Esophagus squamous epithelium (tissue), 5 donors: ENCODE measurements at regions not wholly inside any gene's neighbourhood (a gene's known extent, or its start where the extent isn't known, plus 50 kb on each side); places are given as distances from the start of the nearest gene placed in this dataset.

Experiments used
- DNase-seq: peaks from one replicate; lab custom pipeline; 2025; lab: John Stamatoyannopoulos, UW
- H3K27ac ChIP-seq, 4 donors: fragments of 200-600 bp; sonication (generic); one replicate each; pipeline ENCODE4 v1.5.1; 2016 to 2019; ENCODE audit warnings: mild to moderate bottlenecking in 1 of 4
- H3K27me3 ChIP-seq, 4 donors: fragments of 200-600 bp; sonication (generic); 1 replicate in 3 of 4; 2 replicates in 1 of 4; pipeline versions ENCODE4 v1.5.1 to v1.6.0; 2017 to 2021; ENCODE audit warnings: antibody characterized with exemption in 1 of 4
- H3K36me3 ChIP-seq, 3 donors: fragments of 200-600 bp; sonication (generic); one replicate each; pipeline ENCODE4 v1.5.1; 2016 to 2019
- H3K4me1 ChIP-seq, 3 donors: fragments of 200-600 bp; sonication (generic); one replicate each; pipeline ENCODE4 v1.5.1; 2017 to 2019
- H3K4me3 ChIP-seq, 4 donors: fragments of 200-600 bp; sonication (generic); 1 replicate in 3 of 4; 2 replicates in 1 of 4; pipeline ENCODE4 v1.5.1; 2016 to 2019; ENCODE audit warnings: mild to moderate bottlenecking in 2 of 4, moderate library complexity in 1 of 4
- H3K9me3 ChIP-seq, 3 donors: fragments of 200-600 bp; sonication (generic); one replicate each; pipeline ENCODE4 v1.5.1; 2016 to 2019
- POLR2A ChIP-seq, 4 donors: fragments of 450-650 bp; IDR thresholded peaks; one replicate each; pipeline ENCODE4 v1.6.1; 2017; ENCODE audit warnings: antibody characterized with exemption in 4 of 4, mild to moderate bottlenecking in 4 of 4, moderate library complexity in 3 of 4
- WGBS, 2 donors: methylation state at CpG; one replicate each; pipeline ENCODE4 v1.1.5; 2018; 5-methylcytosine and 5-hydroxymethylcytosine counted together
- intact Hi-C: fragments of 100-400 bp; cut with DNase I; formaldehyde crosslinking; loops from one replicate; pipeline ENCODE4 v1.15.0; 2022
- TF ChIP-seq, protein P1 (sequence below), 6 experiments: fragments of 450-650 bp in 4 of 6; fragments of 200-600 bp in 2 of 6; sonication (generic) in 2 of 6; IDR thresholded peaks; one replicate each; pipeline ENCODE4 v1.5.1; 2016 to 2019; ENCODE audit warnings: antibody characterized with exemption in 6 of 6, mild to moderate bottlenecking in 4 of 6, moderate library complexity in 4 of 6
- donor health status: DM: yes; HTN: yes; CAD: no.

GRCh38 chr7:131974671-131975070 is 418.2 kb upstream of the PODXL start:
- Histone ChIP-seq H3K4me3 (no peak overlapping the region), H3K9me3 (no peaks in the 10 kb centered on the region), H3K27ac (no peak overlapping the region), H3K36me3 (no peaks in the 10 kb centered on the region), H3K27me3 (no peaks in the 10 kb centered on the region), H3K4me1 (no peaks in the 10 kb centered on the region)
- intact Hi-C loops: no loop called here
- WGBS, 2 donors: 15 to 31% methylated on average over 2 of the region's 2 CpGs
- TF ChIP-seq POLR2A (IDR thresholded peaks at IDR 0.05): no peak
- TF ChIP-seq, protein P1, sequence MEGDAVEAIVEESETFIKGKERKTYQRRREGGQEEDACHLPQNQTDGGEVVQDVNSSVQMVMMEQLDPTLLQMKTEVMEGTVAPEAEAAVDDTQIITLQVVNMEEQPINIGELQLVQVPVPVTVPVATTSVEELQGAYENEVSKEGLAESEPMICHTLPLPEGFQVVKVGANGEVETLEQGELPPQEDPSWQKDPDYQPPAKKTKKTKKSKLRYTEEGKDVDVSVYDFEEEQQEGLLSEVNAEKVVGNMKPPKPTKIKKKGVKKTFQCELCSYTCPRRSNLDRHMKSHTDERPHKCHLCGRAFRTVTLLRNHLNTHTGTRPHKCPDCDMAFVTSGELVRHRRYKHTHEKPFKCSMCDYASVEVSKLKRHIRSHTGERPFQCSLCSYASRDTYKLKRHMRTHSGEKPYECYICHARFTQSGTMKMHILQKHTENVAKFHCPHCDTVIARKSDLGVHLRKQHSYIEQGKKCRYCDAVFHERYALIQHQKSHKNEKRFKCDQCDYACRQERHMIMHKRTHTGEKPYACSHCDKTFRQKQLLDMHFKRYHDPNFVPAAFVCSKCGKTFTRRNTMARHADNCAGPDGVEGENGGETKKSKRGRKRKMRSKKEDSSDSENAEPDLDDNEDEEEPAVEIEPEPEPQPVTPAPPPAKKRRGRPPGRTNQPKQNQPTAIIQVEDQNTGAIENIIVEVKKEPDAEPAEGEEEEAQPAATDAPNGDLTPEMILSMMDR (IDR thresholded peaks at IDR 0.05): no peak
- DNase-seq: no peak

DNA sequence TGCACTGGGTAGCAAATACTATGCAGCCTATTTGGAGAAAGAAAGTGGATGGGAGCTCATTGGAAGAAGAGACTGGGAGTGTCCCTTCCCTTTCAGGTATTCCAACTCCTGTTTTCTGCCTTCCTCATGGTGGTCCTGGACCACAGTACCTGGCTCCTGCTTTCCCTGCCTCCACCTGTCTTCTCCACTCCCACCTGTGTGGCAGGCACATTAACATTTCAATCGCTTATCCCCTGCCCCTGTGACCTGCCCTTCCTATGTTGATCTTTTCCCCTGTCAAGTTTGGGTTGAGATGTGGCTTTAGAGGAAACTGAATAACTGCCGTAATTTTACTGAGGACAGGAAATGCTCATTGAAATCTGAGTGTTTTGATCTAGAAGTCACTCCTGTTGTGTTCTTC is 415.8 kb upstream of the PODXL start:
- H3K36me3 ChIP-seq: no peaks in the 10 kb centered on the region
- DNase-seq: no peak
- no peak overlapping the region for H3K4me3 ChIP-seq
- H3K9me3 ChIP-seq: no peaks in the 10 kb centered on the region
- no peak overlapping the region for H3K27ac ChIP-seq
- intact Hi-C loops: no loop called here
- H3K27me3 ChIP-seq: no peaks in the 10 kb centered on the region
- TF ChIP-seq, protein P1 (IDR thresholded peaks at IDR 0.05): no peak
- TF ChIP-seq POLR2A (IDR thresholded peaks at IDR 0.05): no peak
- WGBS, 2 donors: 45 to 58% methylated on average over 1 to 2 of the region's 2 CpGs
- no peaks in the 10 kb centered on the region for H3K4me1 ChIP-seq

GRCh38 chr7:131970602-131971001 is 414.2 kb upstream of the PODXL start:
- intact Hi-C loops: no loop called here
- Histone ChIP-seq H3K4me3 (no peak overlapping the region), H3K27me3 (no peaks in the 10 kb centered on the region), H3K36me3 (no peaks in the 10 kb centered on the region), H3K27ac (no peak overlapping the region), H3K9me3 (no peaks in the 10 kb centered on the region), H3K4me1 (no peaks in the 10 kb centered on the region)
- 45 to 53% methylated on average over 4 of the region's 4 CpGs for WGBS, 2 donors
- TF ChIP-seq POLR2A (IDR thresholded peaks at IDR 0.05): no peak
- TF ChIP-seq, protein P1 (IDR thresholded peaks at IDR 0.05): no peak
- no peak for DNase-seq

DNA sequence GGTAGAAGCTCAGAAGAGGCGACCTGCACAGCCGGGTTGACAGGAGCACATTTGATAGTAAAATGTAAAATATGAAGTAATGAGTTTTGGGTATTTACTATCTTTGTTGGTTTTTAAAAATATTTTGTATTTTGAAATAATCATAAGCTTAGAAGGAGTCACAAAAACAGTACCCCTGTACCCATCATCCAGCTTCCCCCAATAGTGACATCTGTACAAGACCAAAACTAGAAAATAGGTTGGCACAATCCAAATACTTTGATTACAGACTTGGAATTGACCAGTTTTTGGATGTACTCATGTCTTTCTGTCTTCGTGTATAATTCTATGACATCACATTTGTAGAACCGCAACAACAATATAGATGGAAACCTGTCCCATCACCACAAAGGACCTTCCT is 413.1 kb upstream of the PODXL start:
- 86 to 91% methylated on average over 4 of the region's 4 CpGs for WGBS, 2 donors
- Histone ChIP-seq H3K27ac (no peak overlapping the region), H3K4me3 (no peak overlapping the region), H3K27me3 (no peaks in the 10 kb centered on the region), H3K4me1 (no peaks in the 10 kb centered on the region), H3K9me3 (no peaks in the 10 kb centered on the region), H3K36me3 (no peaks in the 10 kb centered on the region)
- TF ChIP-seq POLR2A (IDR thresholded peaks at IDR 0.05): no peak
- TF ChIP-seq, protein P1 (IDR thresholded peaks at IDR 0.05): no peak
- intact Hi-C loops: no loop called here
- DNase-seq: no peak

DNA sequence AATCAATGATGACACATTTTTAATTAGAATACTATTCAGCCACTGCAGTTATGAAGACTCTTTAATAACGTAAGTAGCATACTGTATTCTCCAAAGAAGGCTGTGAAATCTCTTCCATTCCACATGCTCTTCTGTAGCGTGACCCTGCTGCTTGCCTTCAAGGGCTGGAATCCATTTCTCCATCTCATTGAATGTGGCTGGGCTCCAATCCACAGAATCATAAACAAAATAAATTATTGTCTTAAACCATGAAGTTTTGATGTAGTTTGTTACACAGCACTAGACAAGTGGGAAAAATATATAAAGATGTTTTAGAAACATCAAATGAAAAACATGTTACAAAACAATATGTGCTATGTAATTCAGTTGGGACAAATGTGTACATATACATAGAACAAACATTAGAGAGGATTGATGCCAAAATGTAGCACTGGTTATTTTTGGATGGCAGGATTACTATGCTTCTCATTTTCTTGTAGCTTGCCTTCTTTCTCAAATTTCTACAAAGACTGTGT is 410.8 kb upstream of the PODXL start:
- Histone ChIP-seq H3K4me3 (no peak overlapping the region), H3K27ac (no peak overlapping the region)
- 35 to 42% methylated on average over 2 of the region's 2 CpGs for WGBS, 2 donors

More for the DNA sequence above, 410.8 kb upstream of the PODXL start:
- DNase-seq: no peak
- H3K9me3 ChIP-seq: no peaks in the 10 kb centered on the region
- H3K27me3 ChIP-seq: no peaks in the 10 kb centered on the region
- no peaks in the 10 kb centered on the region for H3K4me1 ChIP-seq
- intact Hi-C loops: no loop called here
- H3K36me3 ChIP-seq: no peaks in the 10 kb centered on the region
- TF ChIP-seq, protein P1 (IDR thresholded peaks at IDR 0.05): no peak
- no peak for TF ChIP-seq POLR2A (IDR thresholded peaks at IDR 0.05)
